ENCODE measurements at regions not wholly inside any gene's neighbourhood (a gene's known extent, or its start where the extent isn't known, plus 50 kb on each side); places are given as distances from the start of the nearest gene placed in this dataset.

GRCh38 chr16:22622703-22623102 lies 112.0 kb downstream of the NPIPB5 start:
- TF ChIP-seq POLR2A (IDR thresholded peaks at IDR 0.05): no peak
- TF ChIP-seq, protein P1, sequence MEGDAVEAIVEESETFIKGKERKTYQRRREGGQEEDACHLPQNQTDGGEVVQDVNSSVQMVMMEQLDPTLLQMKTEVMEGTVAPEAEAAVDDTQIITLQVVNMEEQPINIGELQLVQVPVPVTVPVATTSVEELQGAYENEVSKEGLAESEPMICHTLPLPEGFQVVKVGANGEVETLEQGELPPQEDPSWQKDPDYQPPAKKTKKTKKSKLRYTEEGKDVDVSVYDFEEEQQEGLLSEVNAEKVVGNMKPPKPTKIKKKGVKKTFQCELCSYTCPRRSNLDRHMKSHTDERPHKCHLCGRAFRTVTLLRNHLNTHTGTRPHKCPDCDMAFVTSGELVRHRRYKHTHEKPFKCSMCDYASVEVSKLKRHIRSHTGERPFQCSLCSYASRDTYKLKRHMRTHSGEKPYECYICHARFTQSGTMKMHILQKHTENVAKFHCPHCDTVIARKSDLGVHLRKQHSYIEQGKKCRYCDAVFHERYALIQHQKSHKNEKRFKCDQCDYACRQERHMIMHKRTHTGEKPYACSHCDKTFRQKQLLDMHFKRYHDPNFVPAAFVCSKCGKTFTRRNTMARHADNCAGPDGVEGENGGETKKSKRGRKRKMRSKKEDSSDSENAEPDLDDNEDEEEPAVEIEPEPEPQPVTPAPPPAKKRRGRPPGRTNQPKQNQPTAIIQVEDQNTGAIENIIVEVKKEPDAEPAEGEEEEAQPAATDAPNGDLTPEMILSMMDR (IDR thresholded peaks at IDR 0.05 in 4 of 5, conservative IDR thresholded peaks at IDR 0.05 in 1 of 5): no peak

All from gastrocnemius medialis (tissue), 4 donors.